Endodermal cell (in vitro differentiated cells): ENCODE measurements at regions not wholly inside any gene's neighbourhood (a gene's known extent, or its start where the extent isn't known, plus 50 kb on each side); places are given as distances from the start of the nearest gene placed in this dataset.

Experiments used
- DNase-seq: peaks from one replicate; pipeline ENCODE4 v3.0.0-alpha.2; 2017
- H3K27ac ChIP-seq: 2 replicates; pipeline ENCODE4 v1.5.1; 2013; ENCODE audit warnings: mild to moderate bottlenecking, low read depth, low read length, moderate library complexity
- H3K27me3 ChIP-seq: 2 replicates; pipeline ENCODE4 v1.6.1; 2013; ENCODE audit warnings: mild to moderate bottlenecking, low read length, moderate library complexity; ENCODE audit not compliant: insufficient read depth, control insufficient read depth, poor library complexity, severe bottlenecking
- H3K36me3 ChIP-seq: 2 replicates; pipeline ENCODE4 v1.7.0; 2013; ENCODE audit warnings: mild to moderate bottlenecking, low read length, moderate library complexity; ENCODE audit not compliant: control insufficient read depth, insufficient read depth
- H3K4me1 ChIP-seq: one replicate; pipeline ENCODE4 v1.7.0; 2013; ENCODE audit warnings: low read length; ENCODE audit not compliant: control insufficient read depth, insufficient read depth
- H3K4me3 ChIP-seq: 2 replicates; pipeline ENCODE4 v1.5.1; 2013; ENCODE audit warnings: mild to moderate bottlenecking, low read length, moderate library complexity
- H3K9ac ChIP-seq: 2 replicates; pipeline ENCODE4 v1.6.1; 2013; ENCODE audit warnings: mild to moderate bottlenecking, low read length, moderate library complexity; ENCODE audit not compliant: poor library complexity, severe bottlenecking; ENCODE audit errors: extremely low read depth
- H3K9me3 ChIP-seq: 2 replicates; pipeline ENCODE4 v1.6.1; 2013; ENCODE audit warnings: mild to moderate bottlenecking, low read length, moderate library complexity; ENCODE audit not compliant: control insufficient read depth
- H3K27ac Mint-ChIP-seq: 2 replicates; pipeline ENCODE4 v1.8.0; 2020; ENCODE audit warnings: mixed read lengths
- H3K27me3 Mint-ChIP-seq: 2 replicates; pipeline ENCODE4 v1.8.0; 2021; ENCODE audit warnings: mild to moderate bottlenecking, mixed read lengths; ENCODE audit not compliant: insufficient read depth
- H3K36me3 Mint-ChIP-seq: 2 replicates; pipeline ENCODE4 v1.8.0; 2020; ENCODE audit warnings: low read depth, mixed read lengths
- H3K4me1 Mint-ChIP-seq: 2 replicates; pipeline ENCODE4 v1.8.0; 2020; ENCODE audit warnings: mixed read lengths
- H3K4me3 Mint-ChIP-seq: 2 replicates; pipeline ENCODE4 v1.8.0; 2020; ENCODE audit warnings: mild to moderate bottlenecking, moderate library complexity, mixed read lengths
- H3K9me3 Mint-ChIP-seq: 2 replicates; pipeline ENCODE4 v1.8.0; 2020; ENCODE audit warnings: mild to moderate bottlenecking, mixed read lengths
- CTCF ChIP-seq: fragments of 200-600 bp; sonication (generic); conservative IDR thresholded peaks from 2 replicates; pipeline ENCODE4 v1.5.0; 2021; ENCODE audit warnings: antibody characterized with exemption, mild to moderate bottlenecking
- WGBS, 2 experiments: methylation state at CpG; one replicate each; pipeline versions ENCODE4 v1.1.5 to v1.1.7; 2013; ENCODE audit warnings: missing lambda C conversion rate in 2 of 2, mixed read lengths in 1 of 2; ENCODE audit not compliant: insufficient coverage in 1 of 2, insufficient read length in 1 of 2; 5-methylcytosine and 5-hydroxymethylcytosine counted together

DNA sequence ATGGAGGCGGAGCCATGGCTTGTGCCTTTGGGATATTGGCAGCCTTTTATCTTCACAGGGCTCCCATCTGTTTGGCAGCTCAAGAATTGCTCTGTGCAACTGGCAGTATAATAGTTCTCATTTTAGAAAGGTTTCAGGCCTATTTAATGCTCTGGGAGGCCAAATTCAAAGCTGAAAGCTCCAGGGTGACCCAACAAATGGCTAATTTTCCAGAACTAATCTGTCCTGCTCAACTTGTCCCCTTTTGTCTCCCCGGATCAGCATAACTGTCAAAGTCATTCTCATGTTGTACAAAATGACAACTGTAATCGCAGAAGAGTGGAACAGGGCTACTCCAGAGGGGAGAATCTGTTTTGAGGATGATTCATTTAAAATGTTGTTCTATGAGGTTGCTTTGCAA is 52.6 kb upstream of the CXCL14 start:
- Histone ChIP-seq H3K4me1 (peaks cover 4% of the 10 kb centered on the region), H3K9ac (no peak overlapping the region), H3K27me3 (peaks cover 4% of the 10 kb centered on the region), H3K27ac (no peak overlapping the region), H3K36me3 (no peaks in the 10 kb centered on the region), H3K4me3 (no peak overlapping the region), H3K9me3 (no peaks in the 10 kb centered on the region)
- no peak overlapping the region for H3K4me3 Mint-ChIP-seq
- WGBS, 2 experiments, result 89 to 92% methylated on average over 2 to 3 of the region's 3 CpGs
- H3K27ac Mint-ChIP-seq, result no peak overlapping the region
- peaks cover 19% of the 10 kb centered on the region for H3K27me3 Mint-ChIP-seq
- no peak for TF ChIP-seq CTCF
- DNase-seq, result peak; percentile 20
- H3K36me3 Mint-ChIP-seq, result no peaks in the 10 kb centered on the region
- no peaks in the 10 kb centered on the region for H3K9me3 Mint-ChIP-seq
- peaks cover 5% of the 10 kb centered on the region for H3K4me1 Mint-ChIP-seq

- H3K4me3 ChIP-seq, result no peak overlapping the region
- no peak overlapping the region for H3K9ac ChIP-seq
- 93 to 95% methylated on average over 4 of the region's 4 CpGs for WGBS, 2 experiments
- peaks cover 14% of the 10 kb centered on the region for H3K27me3 Mint-ChIP-seq
- H3K27ac ChIP-seq, result no peak overlapping the region
- H3K27me3 ChIP-seq, result peaks cover 4% of the 10 kb centered on the region
- H3K9me3 ChIP-seq, result no peaks in the 10 kb centered on the region
- peak; percentile 32 for DNase-seq
- no peak overlapping the region for H3K4me3 Mint-ChIP-seq
- peaks cover 15% of the 10 kb centered on the region for H3K4me1 Mint-ChIP-seq
- H3K36me3 ChIP-seq, result no peaks in the 10 kb centered on the region
- peaks cover 9% of the 10 kb centered on the region for H3K4me1 ChIP-seq
- no peak for TF ChIP-seq CTCF
- H3K36me3 Mint-ChIP-seq, result no peaks in the 10 kb centered on the region
- no peaks in the 10 kb centered on the region for H3K9me3 Mint-ChIP-seq
- H3K27ac Mint-ChIP-seq, result no peak overlapping the region
Measured at GRCh38 chr5:135629666-135630065, 50.9 kb upstream of the CXCL14 start.

DNA sequence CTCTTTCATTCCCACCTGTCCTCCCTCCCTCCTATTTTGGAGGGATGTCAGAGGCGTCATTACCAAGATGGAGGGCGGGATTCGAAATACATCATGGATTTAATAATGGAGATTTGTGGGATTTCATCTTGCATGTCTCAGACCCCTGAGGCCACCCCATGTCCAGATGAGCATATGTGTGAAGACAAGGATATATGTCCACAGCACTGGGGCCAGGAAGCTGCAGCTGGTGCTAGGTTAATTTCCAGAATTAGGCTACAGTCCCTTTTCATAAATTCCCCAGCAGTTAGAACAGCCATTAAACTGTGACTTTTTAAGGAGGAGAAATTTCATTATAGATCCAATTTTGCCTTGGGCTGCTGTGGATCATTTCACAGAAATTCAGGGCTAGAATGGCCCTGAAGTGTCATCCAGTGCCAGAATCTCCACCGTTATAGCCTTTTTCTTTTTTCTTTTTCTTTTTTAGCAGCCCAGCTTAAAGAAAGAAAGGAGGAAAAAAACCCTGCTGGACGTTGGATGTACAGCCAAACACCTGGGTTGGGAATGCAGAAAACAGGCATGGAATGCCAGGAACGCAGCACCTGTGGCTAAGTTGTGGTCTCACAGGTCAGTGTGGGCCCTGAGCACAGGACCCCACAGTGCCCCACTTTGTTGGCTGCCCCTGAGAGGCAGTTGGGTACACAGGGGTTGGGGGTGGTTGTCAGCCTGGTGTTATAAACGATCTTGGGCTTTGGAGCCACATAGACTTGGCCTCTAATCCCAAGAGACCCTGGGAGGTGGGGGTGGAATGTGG is 50.2 kb upstream of the CXCL14 start:
- H3K27me3 Mint-ChIP-seq, result peaks cover 15% of the 10 kb centered on the region
- no peaks in the 10 kb centered on the region for H3K9me3 Mint-ChIP-seq
- H3K36me3 Mint-ChIP-seq, result no peaks in the 10 kb centered on the region
- Histone ChIP-seq H3K9me3 (no peaks in the 10 kb centered on the region), H3K27ac (no peak overlapping the region), H3K9ac (no peak overlapping the region), H3K36me3 (no peaks in the 10 kb centered on the region), H3K4me1 (peaks cover 9% of the 10 kb centered on the region), H3K4me3 (no peak overlapping the region), H3K27me3 (peaks cover 1% of the 10 kb centered on the region)
- H3K4me3 Mint-ChIP-seq, result no peak overlapping the region
- peaks cover 15% of the 10 kb centered on the region for H3K4me1 Mint-ChIP-seq
- 87 to 100% methylated on average over 3 to 7 of the region's 7 CpGs for WGBS, 2 experiments
- no peak for TF ChIP-seq CTCF
- no peak overlapping the region for H3K27ac Mint-ChIP-seq
- DNase-seq, result peak; percentile 50
